ENCODE measurements at regions not wholly inside any gene's neighbourhood (a gene's known extent, or its start where the extent isn't known, plus 50 kb on each side); places are given as distances from the start of the nearest gene placed in this dataset.

- Histone ChIP-seq H3K36me3 (no peaks in the 10 kb centered on the region), H3K4me3 (no peak overlapping the region), H3K9me3 (ENCODE audit: low read depth) (no peaks in the 10 kb centered on the region), H3K4me1 (ENCODE audit: low read depth) (peaks cover 8% of the 10 kb centered on the region), H3K27ac (no peak overlapping the region), H3K27me3 (no peaks in the 10 kb centered on the region)
- DNase-seq (ENCODE audit: low read depth in 1 of 2, low spot score in 1 of 2), result no peak
- TF ChIP-seq CTCF (IDR thresholded peaks at IDR 0.05; ENCODE audit: low read depth, low read length), result no peak
These were observed 521.0 kb upstream of the CFAP20DC start for GRCh38 chr3:59570806-59571205.

GRCh38 chr3:59567661-59568060 lies 517.8 kb upstream of the CFAP20DC start:
- Histone ChIP-seq H3K4me3 (no peak overlapping the region), H3K27ac (no peak overlapping the region), H3K4me1 (ENCODE audit: low read depth) (peaks cover 5% of the 10 kb centered on the region), H3K27me3 (no peaks in the 10 kb centered on the region), H3K9me3 (ENCODE audit: low read depth) (no peaks in the 10 kb centered on the region), H3K36me3 (no peaks in the 10 kb centered on the region)
- DNase-seq (ENCODE audit: low read depth in 1 of 2, low spot score in 1 of 2), result no peak
- no peak for TF ChIP-seq CTCF (IDR thresholded peaks at IDR 0.05; ENCODE audit: low read depth, low read length)

GRCh38 chr3:59566481-59566975 lies 516.7 kb upstream of the CFAP20DC start:
- no peak for DNase-seq (ENCODE audit: low read depth in 1 of 2, low spot score in 1 of 2)
- no peak for TF ChIP-seq CTCF (IDR thresholded peaks at IDR 0.05; ENCODE audit: low read depth, low read length)
- Histone ChIP-seq H3K27me3 (no peaks in the 10 kb centered on the region), H3K9me3 (ENCODE audit: low read depth) (no peaks in the 10 kb centered on the region), H3K27ac (no peak overlapping the region), H3K4me1 (ENCODE audit: low read depth) (peaks cover 5% of the 10 kb centered on the region), H3K36me3 (no peaks in the 10 kb centered on the region), H3K4me3 (no peak overlapping the region)

GRCh38 chr3:59565125-59565524 lies 515.3 kb upstream of the CFAP20DC start:
- H3K27me3 ChIP-seq, result no peaks in the 10 kb centered on the region
- TF ChIP-seq CTCF (IDR thresholded peaks at IDR 0.05; ENCODE audit: low read depth, low read length), result no peak
- no peak overlapping the region for H3K27ac ChIP-seq
- H3K36me3 ChIP-seq, result no peaks in the 10 kb centered on the region
- no peak for DNase-seq (ENCODE audit: low read depth in 1 of 2, low spot score in 1 of 2)
- H3K9me3 ChIP-seq (ENCODE audit: low read depth), result no peaks in the 10 kb centered on the region
- H3K4me3 ChIP-seq, result no peak overlapping the region
- no peaks in the 10 kb centered on the region for H3K4me1 ChIP-seq (ENCODE audit: low read depth)

- no peaks in the 10 kb centered on the region for H3K27me3 ChIP-seq
- no peak overlapping the region for H3K27ac ChIP-seq
- H3K9me3 ChIP-seq (ENCODE audit: low read depth), result no peaks in the 10 kb centered on the region
- H3K36me3 ChIP-seq, result no peaks in the 10 kb centered on the region
- H3K4me3 ChIP-seq, result no peak overlapping the region
- no peaks in the 10 kb centered on the region for H3K4me1 ChIP-seq (ENCODE audit: low read depth)
- DNase-seq (ENCODE audit: low read depth in 1 of 2, low spot score in 1 of 2), result peak in 1 of 2 donors; percentile 5
- no peak for TF ChIP-seq CTCF (IDR thresholded peaks at IDR 0.05; ENCODE audit: low read depth, low read length)
These were observed 514.1 kb upstream of the CFAP20DC start for GRCh38 chr3:59563966-59564365.

Measured in cardiac muscle cell (in vitro differentiated cells and primary cell).